H1 (cell line): ENCODE measurements at regions not wholly inside any gene's neighbourhood (a gene's known extent, or its start where the extent isn't known, plus 50 kb on each side); places are given as distances from the start of the nearest gene placed in this dataset.

Source experiments
- CTCF ChIA-PET: fragments of 300-600 bp; sonication (Branson Sonifier 250); formaldehyde crosslinking; loops from one replicate; lab custom pipeline; 2021; ENCODE audit not compliant: partially characterized antibody; lab: Charles Lee
- POLR2A ChIA-PET: fragments of 300-600 bp; sonication (Branson Sonifier 250); formaldehyde crosslinking; loops from one replicate; lab custom pipeline; 2021; ENCODE audit warnings: inconsistent platforms; ENCODE audit not compliant: partially characterized antibody; lab: Charles Lee
- DNase-seq, 2 experiments: peaks; one replicate each; pipeline versions ENCODE4 v3.0.0 to v3.0.0-alpha.2; 2010 to 2022; ENCODE audit warnings: low spot score in 2 of 2, low read depth in 1 of 2, mixed read lengths in 1 of 2
- FAIRE-seq: peaks from 2 replicates; lab custom pipeline; 2011; peaks lifted over from hg19 to GRCh38; lab: Jason Lieb, UNC
- H2AFZ ChIP-seq: 2 replicates; pipeline ENCODE4 v1.8.1; 2012; ENCODE audit warnings: low read length, inconsistent platforms
- H2AK5ac ChIP-seq: 2 replicates; pipeline ENCODE4 v1.6.1; 2013; ENCODE audit warnings: low read depth, low read length
- H2BK120ac ChIP-seq: replicated peaks from 2 replicates; pipeline ENCODE3; 2013; ENCODE audit warnings: low read depth, low read length, inconsistent platforms
- H2BK12ac ChIP-seq: 2 replicates; pipeline ENCODE4 v1.6.1; 2013; ENCODE audit warnings: low read depth, low read length
- H2BK15ac ChIP-seq: 2 replicates; pipeline ENCODE4 v1.6.1; 2013; ENCODE audit warnings: low read length
- H2BK20ac ChIP-seq: 2 replicates; pipeline ENCODE4 v1.6.1; 2013; ENCODE audit warnings: low read length
- H2BK5ac ChIP-seq: 2 replicates; pipeline ENCODE4 v1.6.1; 2013; ENCODE audit warnings: low read depth, low read length
- H3K14ac ChIP-seq: 2 replicates; pipeline ENCODE4 v1.6.1; 2013; ENCODE audit warnings: inconsistent platforms; ENCODE audit not compliant: insufficient read length
- H3K18ac ChIP-seq: 2 replicates; pipeline ENCODE4 v1.6.1; 2013; ENCODE audit warnings: low read length; ENCODE audit errors: extremely low read depth
- H3K23ac ChIP-seq: 2 replicates; pipeline ENCODE4 v1.6.1; 2013; ENCODE audit warnings: inconsistent platforms; ENCODE audit not compliant: insufficient read length
- H3K23me2 ChIP-seq: 2 replicates; pipeline ENCODE4 v1.6.1; 2013; ENCODE audit warnings: low read depth, low read length
- H3K27ac ChIP-seq: 2 replicates; pipeline ENCODE4 v1.6.1; 2011; ENCODE audit warnings: low read depth, low read length, inconsistent platforms
- H3K27me3 ChIP-seq, 4 experiments: replicated peaks in 1 of 4; 1 replicate in 1 of 4; 2 replicates in 3 of 4; pipeline versions ENCODE4 v1.6.1 to v1.8.1; 2011 to 2013; ENCODE audit warnings: low read length in 3 of 4, mild to moderate bottlenecking in 3 of 4, inconsistent platforms in 2 of 4, mixed read lengths in 2 of 4, moderate library complexity in 1 of 4; ENCODE audit not compliant: control insufficient read depth in 3 of 4, insufficient read depth in 3 of 4; ENCODE audit errors: extremely low read depth in 1 of 4
- H3K36me3 ChIP-seq, 4 experiments: 2 replicates each; pipeline versions ENCODE4 v1.6.1 to v1.8.1; 2011 to 2013; ENCODE audit warnings: mild to moderate bottlenecking in 4 of 4, low read length in 3 of 4, moderate library complexity in 2 of 4, control low read depth in 1 of 4, inconsistent platforms in 1 of 4; ENCODE audit not compliant: insufficient read depth in 4 of 4, control insufficient read depth in 2 of 4
- H3K4ac ChIP-seq: replicated peaks from 2 replicates; pipeline ENCODE3; 2013; ENCODE audit warnings: low read length, low read depth, mixed read lengths, inconsistent platforms; ENCODE audit not compliant: insufficient read length
- H3K4me1 ChIP-seq, 4 experiments: replicated peaks in 1 of 4; 1 replicate in 1 of 4; 2 replicates in 3 of 4; pipeline versions ENCODE4 v1.6.1 to v1.8.1; 2011 to 2013; ENCODE audit warnings: low read length in 3 of 4, inconsistent platforms in 2 of 4, mixed read lengths in 1 of 4; ENCODE audit not compliant: insufficient read depth in 4 of 4, control insufficient read depth in 3 of 4
- H3K4me2 ChIP-seq, 2 experiments: 2 replicates each; pipeline versions ENCODE4 v1.6.1 to v1.8.1; 2011 to 2013; ENCODE audit warnings: low read depth in 2 of 2, low read length in 2 of 2, control low read depth in 1 of 2, inconsistent platforms in 1 of 2, mild to moderate bottlenecking in 1 of 2; ENCODE audit not compliant: insufficient read depth in 1 of 2
- H3K4me3 ChIP-seq, 4 experiments: fragments of 200-600, 300-600 bp in 1 of 4; sonication (generic), shearing (Covaris generic), sonication (Bioruptor Twin) in 1 of 4; 2 replicates each; pipeline versions ENCODE4 v1.5.1 to v1.8.1; 2011 to 2016; ENCODE audit warnings: low read length in 4 of 4, low read depth in 3 of 4, control low read depth in 2 of 4, inconsistent platforms in 2 of 4, mild to moderate bottlenecking in 2 of 4, mixed read lengths in 1 of 4, moderate library complexity in 1 of 4; ENCODE audit not compliant: insufficient read depth in 2 of 4; ENCODE audit errors: extremely low read depth in 1 of 4
- H3K56ac ChIP-seq: replicated peaks from 2 replicates; pipeline ENCODE3; 2013; ENCODE audit warnings: low read depth, mild to moderate bottlenecking, mixed read lengths, low read length, inconsistent platforms; ENCODE audit not compliant: insufficient read length
- H3K79me1 ChIP-seq: 2 replicates; pipeline ENCODE4 v1.6.1; 2013; ENCODE audit warnings: low read depth, low read length, control low read depth
- H3K79me2 ChIP-seq, 2 experiments: 2 replicates each; pipeline versions ENCODE4 v1.6.1 to v1.8.1; 2012 to 2013; ENCODE audit warnings: low read length in 2 of 2, mild to moderate bottlenecking in 2 of 2, inconsistent platforms in 1 of 2; ENCODE audit not compliant: insufficient read depth in 2 of 2, control insufficient read depth in 1 of 2
- H3K9ac ChIP-seq, 4 experiments: replicated peaks in 1 of 4; 1 replicate in 1 of 4; 2 replicates in 3 of 4; pipeline versions ENCODE4 v1.6.1 to v1.8.1; 2011 to 2013; ENCODE audit warnings: low read depth in 3 of 4, low read length in 3 of 4, control low read depth in 2 of 4, mild to moderate bottlenecking in 2 of 4, moderate library complexity in 2 of 4, inconsistent platforms in 1 of 4; ENCODE audit errors: extremely low read depth in 1 of 4
- H3K9me3 ChIP-seq, 2 experiments: 2 replicates each; pipeline versions ENCODE4 v1.6.1 to v1.8.1; 2012 to 2013; ENCODE audit warnings: mild to moderate bottlenecking in 2 of 2, moderate library complexity in 2 of 2, control low read depth in 1 of 2, inconsistent platforms in 1 of 2, low read depth in 1 of 2, low read length in 1 of 2, mixed read lengths in 1 of 2; ENCODE audit not compliant: insufficient read depth in 2 of 2
- H4K20me1 ChIP-seq, 2 experiments: replicated peaks in 1 of 2; 2 replicates each; pipeline versions ENCODE3 to v1.8.1; 2011 to 2013; ENCODE audit warnings: inconsistent platforms in 2 of 2, low read length in 2 of 2, mild to moderate bottlenecking in 1 of 2; ENCODE audit not compliant: insufficient read depth in 2 of 2, control insufficient read depth in 1 of 2
- H4K5ac ChIP-seq: 2 replicates; pipeline ENCODE4 v1.6.1; 2013; ENCODE audit warnings: low read length, low read depth, mixed read lengths, inconsistent platforms; ENCODE audit not compliant: insufficient read length
- H4K8ac ChIP-seq: 2 replicates; pipeline ENCODE4 v1.8.0; 2013; ENCODE audit warnings: mild to moderate bottlenecking, moderate library complexity, low read length, inconsistent platforms; ENCODE audit not compliant: insufficient read depth; ENCODE audit errors: extremely low read depth
- H4K91ac ChIP-seq: replicated peaks from 2 replicates; pipeline ENCODE3; 2013; ENCODE audit warnings: low read length, mixed read lengths, inconsistent platforms; ENCODE audit not compliant: insufficient read length
- USF2 ChIP-seq: IDR thresholded peaks from 2 replicates; pipeline ENCODE4 v1.6.1; 2011; ENCODE audit warnings: low read length, improper control_type of control experiment
- YY1 ChIP-seq: IDR thresholded peaks from 2 replicates; pipeline ENCODE4 v1.6.1; 2011; ENCODE audit warnings: low read depth, mild to moderate bottlenecking, low read length

GRCh38 chr11:88406876-88407275 lies 69.3 kb upstream of the CTSC start:
- Histone ChIP-seq H3K27ac (no peak overlapping the region), H3K4me2 (no peak overlapping the region), H3K4me1 (no peaks in the 10 kb centered on the region), H4K5ac (no peak overlapping the region), H3K36me3 (no peaks in the 10 kb centered on the region), H3K18ac (no peak overlapping the region), H3K79me2 (no peaks in the 10 kb centered on the region), H3K9me3 (no peaks in the 10 kb centered on the region), H3K27me3 (no peaks in the 10 kb centered on the region), H2BK5ac (no peak overlapping the region), H3K9ac (no peak overlapping the region), H2BK12ac (no peak overlapping the region), H3K56ac (no peak overlapping the region), H3K14ac (no peak overlapping the region), H2BK120ac (no peak overlapping the region), H3K23me2 (no peaks in the 10 kb centered on the region), H2BK15ac (no peak overlapping the region), H3K79me1 (no peaks in the 10 kb centered on the region), H4K8ac (no peak overlapping the region), H2AK5ac (no peak overlapping the region), H4K20me1 (no peaks in the 10 kb centered on the region), H2AFZ (no peak overlapping the region), H2BK20ac (no peak overlapping the region), H3K4me3 (no peak overlapping the region), H4K91ac (no peak overlapping the region), H3K4ac (no peak overlapping the region), H3K23ac (no peak overlapping the region)
- CTCF ChIA-PET, result interaction anchor here (0.7 kb wide), 1 partner anchor 66 kb away, joined by 3 read pairs; no protein-coding TSS in a partner anchor
- DNase-seq (no peak), FAIRE-seq (no peak)
- TF ChIP-seq YY1, result no peak
- TF ChIP-seq USF2, result no peak
- POLR2A ChIA-PET, result no interaction called here
